CD4-positive, alpha-beta T cell treated with Interleukin-17A for 1 hour (primary cell): ENCODE measurements at regions not wholly inside any gene's neighbourhood (a gene's known extent, or its start where the extent isn't known, plus 50 kb on each side); places are given as distances from the start of the nearest gene placed in this dataset.

ENCODE experiments used
- DNase-seq: peaks from one replicate; pipeline ENCODE4 v3.0.0-alpha.2; 2020

DNA sequence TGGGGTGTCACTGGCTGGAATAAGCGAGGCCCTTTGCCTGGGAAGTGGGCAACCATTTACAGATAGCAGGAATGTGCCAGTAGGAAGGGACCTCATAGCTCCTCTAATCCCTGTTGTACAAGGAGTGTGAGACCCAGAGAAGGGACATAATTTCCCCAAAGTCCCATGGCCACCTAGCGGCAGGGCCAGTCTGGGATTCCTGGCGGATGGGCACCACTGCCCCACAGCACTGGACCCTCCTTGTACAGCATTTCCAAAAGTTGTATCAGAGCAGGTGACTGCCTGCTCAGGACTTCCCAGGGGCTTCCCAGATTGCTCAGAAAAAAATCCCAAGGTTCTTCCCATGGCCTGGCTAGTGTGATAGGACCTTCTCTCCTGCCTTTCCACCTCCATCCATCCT lies 185.8 kb downstream of the GLI2 start:
- no peak for DNase-seq

DNA sequence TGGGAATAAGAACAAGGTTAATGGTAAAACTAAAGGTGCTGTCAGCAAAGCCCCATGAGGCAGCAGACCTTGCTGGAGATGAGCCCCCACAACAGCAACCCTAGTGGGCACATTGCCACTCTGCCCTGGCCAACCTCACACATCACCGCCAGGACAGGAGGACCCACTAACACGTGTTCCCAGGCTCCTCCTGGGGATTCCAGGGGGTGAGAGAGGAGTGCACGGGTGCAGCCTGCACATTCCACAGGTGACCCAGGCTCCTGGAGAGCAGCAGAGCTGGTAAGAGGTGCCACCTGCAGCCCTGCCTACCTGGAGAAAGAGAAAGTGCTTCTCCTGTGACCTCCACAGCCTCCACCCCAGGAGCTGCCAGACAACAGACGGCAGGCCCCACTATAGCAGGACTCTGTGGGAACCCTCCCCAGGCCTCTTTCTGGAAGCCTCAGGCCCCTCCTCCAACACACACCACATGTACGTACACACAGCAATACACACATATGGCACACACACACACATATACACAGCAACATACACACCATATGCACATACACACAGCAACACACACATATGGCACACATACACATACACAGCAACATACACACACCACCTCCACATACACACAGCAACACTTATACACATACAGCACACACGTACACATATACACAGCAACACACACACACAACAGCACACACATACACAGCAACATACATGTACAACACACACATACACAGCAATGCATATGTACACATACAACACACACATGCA lies 187.1 kb downstream of the GLI2 start:
- DNase-seq: no peak

DNA sequence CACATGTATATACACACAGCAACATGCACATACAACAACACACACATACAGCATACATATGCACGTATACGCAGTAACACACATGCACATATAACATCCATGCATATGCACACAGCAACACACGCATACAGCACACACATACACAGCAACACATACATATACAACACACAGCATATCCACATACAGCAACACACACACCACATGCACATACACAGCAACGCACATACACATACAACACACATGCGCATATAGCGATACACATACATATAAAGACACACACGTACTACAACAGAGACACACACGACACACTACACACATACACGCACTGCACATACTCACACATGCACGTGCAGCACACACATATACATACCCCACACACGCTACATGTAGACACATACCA lies 187.8 kb downstream of the GLI2 start:
- no peak for DNase-seq

DNA sequence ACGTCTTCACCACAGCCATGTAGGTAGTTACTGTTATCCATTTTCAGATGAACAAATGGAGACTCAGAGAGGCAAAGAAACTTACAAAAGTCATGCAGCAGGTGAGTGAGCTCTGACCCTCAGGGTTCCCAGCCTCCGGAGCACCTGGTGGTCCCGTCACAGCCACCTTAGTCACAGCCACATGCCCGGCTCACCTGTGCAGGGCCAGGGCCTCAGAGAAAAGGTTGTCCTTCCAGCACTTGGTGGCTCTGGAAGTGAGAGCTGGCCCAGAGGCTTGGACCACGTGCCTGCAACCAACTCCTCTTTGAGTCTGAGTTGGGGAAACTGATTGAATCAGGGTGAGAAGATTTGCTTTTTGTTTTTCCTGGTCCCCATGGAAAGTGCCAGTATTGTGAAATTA lies 189.3 kb downstream of the GLI2 start:
- DNase-seq: no peak

DNA sequence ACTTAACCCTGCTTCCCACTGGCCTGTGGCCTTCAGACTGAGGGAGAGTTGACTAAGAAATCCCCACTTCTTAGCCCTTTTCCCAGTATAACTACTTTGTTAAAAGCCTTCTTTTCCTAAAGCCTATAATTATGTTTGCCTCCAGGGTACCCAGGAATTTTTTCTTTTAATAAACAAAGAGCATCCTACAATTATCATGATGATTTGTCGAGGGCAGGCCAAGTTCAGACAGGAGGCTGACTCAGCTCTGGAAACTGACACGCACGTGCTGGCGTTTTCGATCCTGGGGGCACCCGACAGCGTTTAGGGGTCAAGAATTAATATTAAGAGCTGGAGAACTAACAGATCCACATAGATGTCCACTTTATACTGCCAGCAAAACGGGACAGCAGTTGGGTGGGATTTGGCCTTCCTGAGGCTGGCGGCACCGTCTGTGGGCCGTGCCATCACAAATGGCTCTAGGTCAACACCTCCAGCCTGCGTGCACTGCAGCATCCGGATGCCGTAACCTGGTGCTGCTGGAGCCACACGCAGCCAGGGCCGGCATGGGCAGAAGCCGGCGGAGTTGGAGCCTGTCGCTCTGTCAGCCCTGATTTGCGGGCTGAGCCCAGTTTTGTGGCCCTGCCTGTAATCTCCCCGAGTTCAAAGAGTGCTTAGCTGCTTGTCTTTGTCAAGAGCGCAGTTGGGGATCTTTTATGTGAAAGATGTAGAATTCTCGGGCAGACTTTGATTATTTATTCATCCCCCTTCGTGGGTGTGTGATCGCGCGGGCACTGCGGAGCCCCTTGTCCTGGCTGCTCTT lies 191.0 kb downstream of the GLI2 start:
- no peak for DNase-seq

DNA sequence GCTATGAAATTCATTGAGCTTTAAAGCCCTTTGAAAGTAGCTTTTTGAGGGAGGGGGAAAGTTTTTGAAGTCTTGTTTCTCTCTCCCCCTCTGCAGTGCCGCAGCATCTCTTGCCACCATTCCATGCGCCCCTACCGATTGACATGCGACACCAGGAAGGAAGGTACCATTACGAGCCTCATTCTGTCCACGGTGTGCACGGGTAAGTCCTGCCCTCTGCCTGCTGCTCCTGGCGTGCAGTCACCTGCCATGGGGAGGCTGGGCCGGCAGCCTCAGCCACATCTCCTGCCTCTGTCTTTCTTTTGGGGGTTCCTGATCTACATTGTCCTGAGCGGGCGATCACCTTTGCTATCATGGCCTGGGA lies 191.6 kb downstream of the GLI2 start:
- DNase-seq: no peak

DNA sequence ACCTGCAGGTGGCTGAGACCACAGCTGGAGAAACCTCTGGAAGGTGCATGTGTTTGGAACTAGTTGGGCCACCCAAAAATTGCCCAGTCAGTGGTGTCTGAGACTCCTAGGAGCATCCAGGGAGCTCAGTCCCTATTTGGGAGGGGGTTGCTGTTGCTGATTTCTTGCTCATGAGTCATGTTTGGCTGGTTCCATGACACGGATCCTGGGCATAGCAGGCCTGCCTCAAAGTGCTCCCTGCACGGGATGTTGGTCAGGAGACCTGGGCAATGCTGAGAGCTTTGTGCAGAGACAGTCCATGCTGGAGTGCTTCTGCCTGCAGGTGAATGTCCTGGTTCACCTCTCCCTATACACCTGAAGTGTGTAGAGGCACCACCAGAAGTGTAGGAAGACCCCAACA lies 194.2 kb downstream of the GLI2 start:
- no peak for DNase-seq

DNA sequence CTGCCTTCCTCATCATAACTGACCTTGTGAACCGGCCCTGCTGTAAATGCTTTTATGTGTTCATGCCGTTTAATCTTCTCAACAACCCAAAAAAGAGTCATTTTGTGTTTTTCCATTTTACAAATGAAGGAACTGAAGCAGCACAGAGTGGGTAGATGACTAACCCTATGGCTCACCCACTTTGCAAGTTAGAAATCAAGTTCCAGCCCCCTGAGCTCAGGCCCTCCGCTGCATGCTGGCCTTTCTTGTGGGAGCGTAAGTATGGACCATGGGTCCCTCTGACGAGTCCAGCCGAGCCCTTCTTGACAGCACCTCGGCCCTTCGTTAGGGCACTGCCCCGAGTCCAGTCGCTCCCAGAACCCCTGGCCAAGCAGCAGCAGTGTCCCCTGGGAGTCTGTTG lies 194.6 kb downstream of the GLI2 start:
- DNase-seq: no peak

DNA sequence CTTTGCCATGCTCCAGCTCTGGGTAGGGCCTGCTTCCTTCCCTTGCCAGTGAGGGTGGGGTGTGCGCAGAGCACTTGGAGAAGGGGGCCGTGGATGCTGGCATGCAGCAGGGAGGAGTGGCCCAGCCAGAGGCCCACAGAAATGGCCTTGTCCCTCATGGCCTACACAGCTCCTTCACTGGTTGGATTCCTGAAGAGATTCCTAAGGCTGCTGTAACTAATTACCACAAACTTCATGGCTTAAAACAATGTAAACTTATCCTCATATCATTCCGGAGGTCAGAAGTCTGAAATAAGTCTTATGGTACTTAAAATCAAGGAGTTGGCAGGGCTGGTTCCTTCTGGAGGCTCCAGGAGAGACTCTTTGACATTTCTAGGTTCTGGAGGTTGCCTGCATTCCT lies 195.2 kb downstream of the GLI2 start:
- DNase-seq: no peak

DNA sequence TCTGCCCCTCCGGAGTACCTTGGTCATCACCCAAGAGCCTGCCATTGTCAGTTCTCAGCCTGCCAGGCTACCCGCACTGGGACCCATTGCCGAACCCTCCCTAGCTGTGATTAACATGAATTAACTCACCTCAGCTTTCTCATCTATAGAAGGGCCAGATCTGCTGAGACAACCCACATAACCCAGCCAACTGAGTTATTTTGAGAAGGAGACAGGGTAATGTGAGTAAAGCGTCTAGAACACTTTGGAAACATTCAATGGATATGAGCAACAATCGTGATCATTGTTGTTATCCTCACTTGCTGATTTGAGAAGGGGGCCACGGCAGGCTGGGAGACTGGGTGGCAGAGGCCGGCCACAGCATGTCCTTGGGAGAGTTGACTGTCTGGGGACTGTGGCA lies 196.8 kb downstream of the GLI2 start:
- DNase-seq: no peak

DNA sequence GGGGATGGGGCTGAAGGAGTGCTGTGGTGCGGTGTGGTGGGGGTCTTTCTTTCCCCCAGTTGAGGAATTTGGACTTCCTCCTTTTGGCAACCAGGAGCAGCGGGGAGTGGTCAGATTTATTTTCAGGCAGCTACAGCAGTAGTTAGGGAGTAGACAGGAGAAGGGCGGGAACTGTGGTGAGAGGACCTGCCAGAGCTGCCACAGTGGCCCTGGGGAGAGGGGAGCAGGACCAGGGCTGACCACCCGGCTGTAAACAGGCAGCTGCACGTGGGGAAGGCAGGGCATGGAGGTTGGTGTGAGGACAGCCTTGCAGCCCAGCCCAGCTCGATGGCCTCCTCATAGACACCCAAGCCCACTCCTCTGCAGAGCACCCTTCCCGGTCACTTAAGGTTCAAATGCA lies 197.2 kb downstream of the GLI2 start:
- no peak for DNase-seq

DNA sequence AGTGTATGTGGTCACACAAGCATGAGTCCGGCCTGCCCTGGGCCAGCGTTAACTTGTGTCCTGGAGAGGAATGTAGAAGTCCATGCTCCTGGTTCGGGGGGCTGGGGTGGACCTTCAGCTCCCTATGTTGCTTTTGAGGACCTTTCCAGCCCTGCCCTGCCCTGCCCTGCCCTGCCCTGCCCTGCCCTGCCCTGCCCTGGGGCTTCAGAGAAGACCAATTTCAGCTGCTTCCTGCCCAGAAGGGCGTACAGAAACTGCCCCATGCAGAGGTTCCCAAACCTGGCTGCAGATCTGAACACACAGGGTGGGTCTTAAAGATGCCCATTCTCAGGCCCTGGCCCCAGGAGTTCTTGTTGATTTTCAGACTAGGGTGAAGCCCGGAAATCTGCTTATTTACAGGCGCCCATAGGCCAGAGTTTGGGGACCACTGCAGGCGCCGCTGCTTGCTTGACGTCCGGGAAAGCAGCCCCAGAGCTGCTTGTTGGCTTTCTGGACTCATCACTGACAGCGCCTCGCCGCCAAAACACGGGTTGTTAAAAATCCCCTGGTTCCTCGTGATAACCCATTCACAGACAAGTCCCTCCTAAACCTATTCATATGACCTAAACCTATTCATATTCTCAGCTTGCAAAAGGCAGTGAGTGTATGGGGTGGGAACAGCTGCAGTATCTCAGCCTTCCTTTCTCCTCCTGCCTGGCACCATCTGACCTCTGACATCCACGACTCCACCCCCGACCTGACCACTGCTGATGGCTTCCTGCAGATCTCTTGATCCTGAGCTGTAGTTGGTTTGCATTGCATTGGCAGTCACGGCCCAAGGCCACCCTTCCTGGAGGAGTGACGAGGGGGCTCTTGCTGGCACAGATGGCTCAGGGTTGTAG lies 198.3 kb downstream of the GLI2 start:
- DNase-seq: no peak

DNA sequence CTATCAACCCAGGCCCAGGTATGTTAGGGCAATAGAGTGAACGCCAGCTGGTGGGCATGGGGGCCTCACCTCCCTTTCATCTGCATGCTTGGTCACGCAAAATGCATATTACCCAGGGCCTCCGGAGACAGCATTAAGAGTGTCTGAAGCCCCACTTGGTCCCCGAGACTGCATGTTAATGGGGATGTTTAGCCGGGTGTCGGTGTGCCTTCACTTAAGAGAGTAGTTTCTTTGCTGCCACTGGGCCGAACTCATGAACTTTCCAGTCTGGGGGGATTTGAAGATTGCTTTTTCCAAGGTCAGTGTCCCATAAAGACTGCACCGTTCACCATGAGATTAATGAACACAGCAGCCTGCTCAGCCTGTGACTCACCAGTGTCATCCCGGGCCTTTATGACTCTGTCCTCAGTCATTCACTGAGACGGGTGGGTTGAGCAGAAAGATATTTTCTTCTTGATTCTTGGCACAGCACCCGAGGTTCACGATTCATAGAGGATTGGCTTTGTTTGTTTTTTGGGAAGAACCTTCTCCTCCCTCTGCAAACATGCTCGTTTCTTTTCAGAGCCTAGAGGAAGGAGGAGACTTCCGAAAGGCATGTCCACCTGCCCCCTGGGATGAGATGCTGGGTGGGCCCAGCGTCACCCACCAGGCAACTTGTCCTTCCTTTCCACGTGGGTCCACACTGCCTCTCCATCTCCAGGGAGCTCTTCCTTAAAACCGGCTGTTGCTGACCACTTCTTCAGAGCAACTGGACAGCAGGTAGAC lies 199.1 kb downstream of the GLI2 start:
- DNase-seq: no peak

DNA sequence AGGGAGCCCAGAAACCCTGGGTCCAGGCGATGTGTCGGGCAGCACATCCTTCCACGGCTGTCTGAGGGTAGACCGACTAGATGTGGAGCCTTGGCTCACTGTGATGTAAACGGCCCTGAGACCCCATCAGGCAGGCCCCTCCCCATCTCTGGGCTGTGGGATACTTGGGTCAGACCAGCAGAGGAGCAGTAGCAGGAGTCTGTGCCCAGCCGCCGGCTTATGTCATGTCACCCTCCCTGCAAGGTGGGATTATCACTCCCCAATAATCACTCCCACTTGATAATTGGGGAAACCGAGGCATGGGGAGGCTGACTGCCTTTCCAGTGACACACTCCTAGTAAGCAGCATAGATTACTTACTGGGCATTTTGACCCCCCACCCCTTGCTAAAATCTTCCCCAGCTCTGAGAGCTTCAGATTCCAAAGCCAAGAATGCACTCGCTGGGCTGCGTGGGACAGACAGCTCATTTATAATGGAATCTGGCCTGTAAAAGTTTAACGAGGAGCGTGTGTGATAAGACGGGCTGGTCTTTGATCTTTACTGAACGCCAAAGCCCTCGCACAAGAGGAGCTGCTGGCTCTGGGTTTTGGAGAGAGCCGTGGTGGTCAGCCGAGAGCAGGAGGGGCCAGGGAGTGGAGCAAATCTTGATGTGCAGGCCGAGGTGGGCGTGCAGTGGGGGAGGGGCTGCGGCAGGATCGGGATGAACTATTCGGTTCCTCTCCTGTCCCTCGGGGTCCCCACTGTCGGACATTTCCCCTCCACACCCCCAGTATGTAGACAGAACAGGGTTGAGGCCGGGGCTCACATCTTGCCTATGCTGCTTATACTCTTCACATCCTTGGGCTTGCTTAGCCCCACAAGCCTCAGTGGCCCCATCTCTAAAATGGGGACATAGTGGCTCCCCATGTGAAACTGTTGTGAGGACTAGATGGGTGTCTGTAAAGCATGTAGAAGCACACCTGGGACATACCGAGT lies 200.0 kb downstream of the GLI2 start:
- no peak for DNase-seq

DNA sequence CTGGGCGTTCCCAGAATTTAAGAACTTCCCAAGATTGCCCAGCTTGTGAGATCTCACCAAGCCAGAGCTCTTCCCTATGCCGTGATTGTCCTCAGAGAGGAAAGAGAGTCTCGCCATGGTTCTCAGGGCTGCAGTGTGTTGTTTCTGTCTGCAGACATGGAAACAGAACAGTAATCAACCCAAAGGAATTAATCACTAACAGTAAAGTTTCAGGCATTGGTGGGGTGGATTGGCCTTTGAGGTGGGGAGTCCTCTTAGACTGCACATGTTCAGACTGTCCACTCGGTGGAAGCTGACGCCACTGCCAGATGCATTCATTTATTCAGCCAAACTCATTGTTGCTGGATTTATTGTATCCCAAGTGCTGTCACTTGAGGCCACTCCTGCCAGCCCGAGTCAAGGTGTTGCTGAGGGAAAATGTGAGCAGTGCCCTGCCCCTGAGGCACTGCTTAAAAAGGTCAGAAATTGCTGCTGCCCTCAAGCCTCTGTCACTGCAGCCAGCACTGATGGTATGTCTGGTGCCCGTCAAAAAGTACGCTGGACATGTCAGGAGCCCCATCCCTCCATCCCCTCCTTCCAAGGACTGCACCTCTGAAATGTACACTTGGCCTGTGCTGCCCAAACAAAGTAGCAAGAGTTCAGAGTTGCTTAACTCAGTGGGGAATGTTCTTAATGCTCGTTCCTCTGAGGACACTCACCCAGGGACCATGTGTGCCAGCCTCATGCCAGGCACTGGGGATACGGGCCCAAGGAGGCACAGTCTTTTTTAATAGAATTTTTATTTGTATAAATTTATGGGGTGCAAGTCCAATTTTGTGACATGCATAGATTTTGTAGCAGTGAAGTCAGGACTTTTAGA lies 201.0 kb downstream of the GLI2 start:
- DNase-seq: no peak

DNA sequence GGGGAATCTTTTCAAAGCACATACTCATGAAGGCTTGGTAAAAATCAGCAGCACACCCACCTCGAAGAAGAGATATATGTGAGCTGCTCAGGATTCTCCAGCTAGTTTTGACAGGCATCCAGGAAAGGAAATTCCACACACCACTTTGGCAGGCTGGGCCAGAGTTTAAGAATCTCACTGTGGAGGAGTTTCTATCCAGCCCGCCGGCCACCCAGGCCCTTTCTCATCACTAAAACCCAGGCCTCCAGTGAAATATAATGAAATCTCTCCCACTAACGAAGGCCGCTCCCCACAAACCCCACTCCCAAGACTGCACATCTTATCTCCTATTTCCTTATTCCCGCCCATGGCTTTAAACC lies 202.0 kb downstream of the GLI2 start:
- no peak for DNase-seq

DNA sequence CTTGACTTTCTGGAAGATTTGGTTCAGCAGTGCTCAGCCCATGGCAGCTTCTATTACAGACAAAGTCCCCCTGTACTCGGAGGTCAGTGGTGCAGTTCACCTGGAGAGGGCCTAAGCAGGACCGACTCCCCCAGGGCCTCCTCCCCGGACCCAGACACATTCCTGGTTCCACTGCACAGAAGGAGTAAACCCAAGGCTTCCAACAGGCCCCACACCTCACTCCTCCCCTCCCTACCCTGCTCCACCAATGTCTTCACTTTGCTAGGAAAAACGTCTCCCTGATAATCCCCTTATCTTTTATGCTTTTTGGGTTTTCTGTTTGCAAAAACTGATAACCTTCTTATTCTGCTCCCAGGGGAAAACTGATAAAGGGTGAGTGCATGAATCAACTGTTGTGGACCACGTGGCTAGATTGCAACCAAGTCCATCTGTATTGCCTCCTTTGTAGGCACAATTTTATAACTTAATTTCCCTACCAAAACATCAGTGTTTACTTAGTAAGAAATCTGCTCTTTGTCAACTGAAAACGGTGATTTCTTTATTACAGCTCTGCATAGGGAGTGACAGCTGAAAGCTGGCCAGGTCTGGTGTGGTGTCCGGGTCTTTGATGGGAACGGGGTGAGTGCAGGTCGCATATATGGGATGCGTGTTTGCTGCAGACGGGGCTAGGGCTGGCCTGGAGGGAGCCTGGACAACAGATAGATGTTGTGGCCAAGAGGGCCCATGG lies 202.5 kb downstream of the GLI2 start:
- DNase-seq: no peak

DNA sequence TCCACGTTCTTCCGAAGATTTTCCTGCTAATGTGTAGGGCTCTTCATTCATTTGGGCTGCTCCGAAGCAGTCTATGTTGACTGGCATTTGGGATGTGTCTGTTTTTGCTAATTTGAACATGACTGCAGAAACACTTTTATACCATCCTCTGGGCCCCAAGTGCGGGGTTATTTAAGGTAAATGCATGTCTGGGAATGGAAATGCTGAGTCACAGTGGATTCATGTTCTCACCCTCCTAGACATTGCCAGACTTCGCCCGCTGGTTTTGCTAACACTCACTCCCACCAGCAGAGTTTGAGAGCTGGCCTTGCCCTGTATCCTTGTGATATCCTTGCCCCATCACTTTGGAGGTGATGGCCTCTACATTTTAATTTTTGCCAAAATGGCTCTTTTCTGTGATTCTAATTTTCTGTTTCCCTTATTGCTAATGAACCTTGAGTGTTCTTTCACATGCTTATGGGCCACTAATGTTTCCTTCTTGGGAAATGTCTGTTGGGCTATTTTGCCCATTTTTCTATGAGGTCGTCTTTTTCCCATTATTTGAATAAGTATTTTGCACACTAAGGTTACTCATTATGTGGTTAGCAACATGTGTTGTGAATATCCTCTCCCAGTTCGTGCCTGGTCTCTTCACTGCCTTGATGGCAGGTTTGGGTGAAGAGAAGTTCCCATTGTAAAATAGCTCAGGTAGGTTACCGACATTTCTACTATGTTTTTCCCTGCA lies 204.1 kb downstream of the GLI2 start:
- no peak for DNase-seq

DNA sequence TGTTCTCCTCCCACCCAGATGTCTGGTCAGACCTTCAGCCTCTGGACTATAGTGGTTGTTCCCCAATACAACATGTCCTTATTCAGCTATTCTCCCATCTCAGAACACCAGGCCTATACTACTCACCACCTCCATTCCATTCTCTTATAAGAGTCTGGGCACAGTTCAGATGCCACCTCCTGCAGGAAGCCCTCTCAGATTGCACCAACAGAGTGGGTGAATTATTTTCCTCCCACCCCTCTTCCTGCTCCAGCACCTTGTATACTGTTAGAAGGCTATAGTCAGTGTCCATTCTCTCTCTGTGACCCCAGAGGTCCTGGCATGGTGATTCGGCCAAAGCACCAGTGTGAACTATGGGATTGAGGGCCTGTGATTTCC lies 204.6 kb downstream of the GLI2 start:
- no peak for DNase-seq
